GM21447 (cell line): ENCODE measurements at regions not wholly inside any gene's neighbourhood (a gene's known extent, or its start where the extent isn't known, plus 50 kb on each side); places are given as distances from the start of the nearest gene placed in this dataset.

Experiments used
- ATAC-seq: cut with Tn5 transposase; IDR thresholded peaks from one replicate; pipeline ENCODE4 v1.9.1; 2021; ENCODE audit not compliant: unreplicated experiment

- ATAC-seq, result no peak
Measured at GRCh38 chr6:140867336-140867735, 1265.4 kb upstream of the GJE1 start.

DNA sequence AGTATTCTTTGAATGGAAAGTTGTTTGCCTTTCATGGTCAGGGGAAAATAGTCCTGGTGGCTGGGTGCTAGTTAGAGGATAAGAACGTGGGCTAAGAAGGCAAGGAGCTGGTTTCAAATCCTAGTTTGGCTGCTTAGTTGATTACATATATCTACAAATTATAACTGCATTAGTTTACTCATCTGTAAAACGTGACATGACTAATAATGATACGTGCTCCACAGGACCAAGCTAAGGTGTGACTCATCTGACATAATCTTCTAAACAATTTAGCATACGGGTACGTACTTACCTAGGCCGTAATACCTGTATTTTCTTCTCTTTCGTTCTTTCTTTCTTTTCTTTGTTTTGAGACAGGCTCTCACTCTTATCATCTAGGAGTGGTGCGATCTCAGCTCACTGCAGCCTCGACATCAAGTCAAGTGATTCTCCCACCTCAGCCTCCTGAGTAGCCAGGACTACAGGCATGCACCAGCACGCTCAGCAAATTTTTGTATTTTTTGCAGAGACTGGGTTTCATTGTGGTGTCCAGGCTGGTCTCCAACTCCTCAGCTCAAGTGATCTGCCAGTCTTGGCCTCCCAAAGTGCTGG, 1274.2 kb upstream of the GJE1 start:
- ATAC-seq, result no peak

DNA sequence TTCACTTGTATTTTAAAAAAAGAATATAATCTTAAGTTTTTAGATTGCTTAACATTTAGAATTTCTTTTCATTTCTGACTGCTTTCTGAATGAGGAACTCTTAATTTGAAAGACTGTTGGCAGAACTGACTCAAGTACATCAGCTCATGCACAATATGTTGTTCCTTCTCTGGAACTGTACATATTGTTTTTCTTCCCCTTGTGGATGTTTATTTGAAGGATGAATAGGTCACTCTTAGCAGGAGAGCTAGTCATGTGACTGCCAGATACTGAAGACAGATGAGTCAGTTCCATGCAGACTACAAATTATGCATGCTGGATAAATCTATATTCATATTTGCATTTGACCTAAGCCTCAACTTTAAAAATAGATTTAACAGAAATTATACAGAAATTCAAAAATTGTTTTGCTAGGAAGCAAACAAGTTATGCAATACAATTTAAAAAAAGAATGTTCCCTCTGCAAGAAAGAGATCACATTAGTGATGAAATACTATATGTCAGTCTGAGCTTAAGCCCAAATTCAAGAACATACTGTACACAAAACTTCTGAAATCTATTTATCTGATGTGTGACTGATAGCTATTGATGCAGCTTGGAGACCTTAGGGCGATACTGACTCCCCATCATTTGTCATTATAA, 1274.9 kb upstream of the GJE1 start:
- ATAC-seq, result no peak

GRCh38 chr6:140855520-140855919, 1277.2 kb upstream of the GJE1 start:
- ATAC-seq, result no peak

GRCh38 chr6:140854318-140854717, 1278.4 kb upstream of the GJE1 start:
- no peak for ATAC-seq

- ATAC-seq, result no peak
Measured at GRCh38 chr6:140850438-140850837, 1282.3 kb upstream of the GJE1 start.

DNA sequence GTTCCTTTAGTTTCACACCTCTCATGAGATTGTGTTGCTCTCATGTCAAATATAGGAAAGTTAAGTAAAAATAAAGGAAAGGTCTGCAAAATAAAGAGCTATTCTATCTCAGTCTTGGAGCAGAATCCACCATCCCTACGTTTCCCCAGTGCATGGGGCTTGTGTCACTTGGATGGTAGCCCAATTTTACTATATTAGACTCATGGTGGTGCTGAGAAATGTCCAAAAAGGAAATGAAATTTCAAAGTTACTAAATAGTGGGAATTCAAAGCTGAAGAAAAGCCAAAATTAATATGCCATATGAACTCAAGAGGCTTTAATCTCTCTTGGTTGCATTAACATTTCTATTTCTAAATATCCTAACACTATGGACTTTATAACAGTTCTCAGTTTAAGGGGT, 1283.3 kb upstream of the GJE1 start:
- ATAC-seq, result no peak

GRCh38 chr6:140847262-140847645, 1285.5 kb upstream of the GJE1 start:
- ATAC-seq, result no peak

DNA sequence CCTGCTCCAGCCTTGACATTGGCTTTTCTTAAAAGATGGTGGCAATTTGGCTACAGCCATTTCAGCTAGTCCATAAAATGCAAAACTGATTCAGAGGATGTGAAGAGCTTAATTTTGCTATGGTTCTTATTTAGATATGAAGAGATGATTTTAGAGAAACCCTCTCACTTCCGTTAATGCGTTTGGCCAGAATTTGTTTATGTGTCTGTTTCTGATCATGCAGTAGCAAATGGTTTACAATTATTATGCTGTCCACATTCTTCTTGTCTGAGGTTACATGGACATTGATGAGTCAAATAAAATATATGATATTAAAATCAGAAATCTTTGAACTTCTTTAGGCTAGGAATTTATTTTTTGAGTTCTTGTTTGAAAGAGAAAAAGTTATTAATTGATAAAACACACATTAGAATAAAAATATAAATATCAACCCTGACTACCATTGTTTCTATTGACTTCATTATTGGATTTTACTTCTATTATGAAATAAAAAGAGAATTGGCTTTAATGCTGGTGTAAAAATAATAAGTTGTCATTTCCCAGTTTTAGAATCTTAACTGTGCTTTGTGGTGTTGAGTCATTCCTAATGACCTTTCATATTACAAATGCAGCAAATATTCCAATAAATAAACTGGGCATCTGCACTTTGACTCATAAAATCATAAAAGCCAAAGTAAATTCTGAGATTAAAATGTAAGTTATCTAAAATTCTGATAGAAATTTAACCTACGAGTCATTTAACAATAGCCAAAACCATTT, 1286.0 kb upstream of the GJE1 start:
- ATAC-seq, result no peak

- no peak for ATAC-seq
Measured at GRCh38 chr6:140845701-140846100, 1287.0 kb upstream of the GJE1 start.

DNA sequence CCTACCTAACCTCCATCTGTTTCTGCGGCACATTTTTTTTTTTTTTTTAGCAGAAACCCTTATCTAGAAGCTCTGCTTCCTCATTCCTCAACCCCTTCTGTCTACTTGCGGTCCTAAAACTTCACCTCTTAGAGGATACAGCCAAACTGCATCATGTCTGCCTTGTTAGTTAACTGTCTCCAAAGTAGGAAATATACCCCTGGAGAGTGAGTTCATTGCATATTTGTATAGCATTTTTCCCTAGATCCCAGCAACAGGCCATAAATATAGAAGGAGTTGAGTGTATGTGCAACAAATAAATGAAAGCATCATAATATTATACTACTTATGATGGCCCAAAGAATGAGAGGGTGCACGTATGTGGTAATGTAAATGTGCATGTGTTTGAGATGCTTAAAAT, 1288.6 kb upstream of the GJE1 start:
- no peak for ATAC-seq

DNA sequence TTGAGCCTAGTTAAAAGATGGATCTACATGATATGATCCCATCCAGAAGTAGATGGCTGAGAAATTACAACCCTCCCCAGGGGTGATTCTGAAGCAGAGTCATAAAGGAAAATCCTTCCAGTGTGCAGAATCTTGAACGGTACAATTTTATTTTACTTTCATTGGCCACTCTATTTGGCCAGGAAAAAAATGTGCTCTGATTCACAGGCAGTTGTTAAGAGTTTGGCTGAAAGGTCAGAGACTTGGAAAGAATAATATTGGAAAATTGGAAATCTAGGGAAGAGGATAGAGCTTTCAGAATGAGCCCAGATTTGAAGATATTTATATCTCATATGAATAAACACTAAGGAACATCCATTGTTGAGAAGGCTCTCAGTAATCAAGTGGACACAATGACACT, 1299.3 kb upstream of the GJE1 start:
- no peak for ATAC-seq

DNA sequence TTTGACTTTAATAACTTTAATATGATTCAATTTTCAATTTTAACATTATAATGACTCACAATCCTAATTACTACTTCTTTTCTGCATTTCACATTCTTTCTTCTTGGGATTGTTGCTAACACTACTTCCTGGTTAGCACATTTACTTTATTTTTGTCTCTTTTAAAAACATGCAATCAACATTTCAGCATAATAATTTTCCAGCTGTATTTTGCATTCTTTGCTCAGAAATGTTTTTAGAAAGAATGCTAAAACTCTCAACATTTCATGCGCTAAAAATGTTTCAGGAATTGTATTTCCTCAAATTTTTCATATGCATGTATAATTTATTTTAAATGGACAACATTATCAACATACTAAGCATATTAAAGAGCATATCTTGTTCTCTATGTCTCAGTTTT, 1302.1 kb upstream of the GJE1 start:
- ATAC-seq, result no peak

DNA sequence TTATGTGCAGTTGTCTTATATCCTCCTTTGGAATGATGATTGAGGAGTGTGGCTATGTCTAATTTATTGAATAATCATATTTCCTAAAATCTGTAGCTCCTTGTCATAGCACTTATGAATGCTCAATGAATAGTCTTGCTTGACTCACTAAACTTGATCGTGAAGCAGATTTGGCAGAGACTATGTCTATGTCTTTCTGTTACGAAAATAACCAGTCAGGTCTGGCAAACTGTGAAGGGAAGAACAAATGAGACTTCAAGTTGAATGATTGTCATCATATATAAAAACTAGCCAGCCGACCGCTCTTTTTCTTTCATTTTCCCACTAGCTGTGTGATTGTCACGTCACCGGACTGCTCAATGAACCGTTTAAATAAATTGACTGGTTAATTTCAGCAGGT, 1303.9 kb upstream of the GJE1 start:
- no peak for ATAC-seq

GRCh38 chr6:140827593-140827992, 1305.1 kb upstream of the GJE1 start:
- ATAC-seq, result no peak

DNA sequence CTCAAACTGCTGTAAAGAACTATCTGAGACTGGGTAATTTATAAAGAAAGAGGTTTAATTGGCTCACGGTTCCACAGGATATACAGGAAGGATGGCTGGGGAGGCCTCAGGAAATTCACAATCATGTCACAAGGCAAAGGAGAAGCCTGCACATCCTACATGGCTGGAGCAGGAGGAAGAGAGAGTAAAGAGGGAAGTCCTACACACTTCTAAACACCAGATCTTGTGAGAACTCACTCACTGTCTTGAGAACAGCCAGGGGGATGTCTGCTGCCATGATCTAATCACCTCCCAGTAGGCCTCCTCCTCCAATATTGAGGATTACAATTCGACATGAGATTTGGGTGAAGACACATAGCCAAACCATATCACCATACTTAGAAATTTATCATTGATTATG, 1307.0 kb upstream of the GJE1 start:
- ATAC-seq, result no peak

GRCh38 chr6:140824595-140824994, 1308.1 kb upstream of the GJE1 start:
- no peak for ATAC-seq

DNA sequence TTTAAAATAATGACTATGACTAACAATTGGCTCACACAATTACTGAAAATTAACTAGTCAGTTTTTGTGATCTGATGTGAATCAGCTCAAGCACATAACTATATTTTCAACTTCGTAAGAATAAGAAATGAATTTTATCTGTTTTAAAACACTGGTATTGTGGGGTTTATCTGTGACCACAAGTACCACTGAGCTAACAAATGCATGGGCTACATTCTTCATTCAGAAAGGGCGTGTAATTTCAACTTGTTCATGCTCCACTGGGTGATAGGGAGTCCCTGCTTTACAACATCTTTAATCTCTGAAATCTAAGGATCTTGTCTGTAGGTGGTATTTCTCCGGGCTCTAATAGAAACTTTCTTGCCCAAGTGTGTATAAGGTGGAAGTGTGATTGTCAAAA, 1311.5 kb upstream of the GJE1 start:
- ATAC-seq, result no peak

GRCh38 chr6:140817176-140817575, 1315.5 kb upstream of the GJE1 start:
- ATAC-seq, result no peak

- ATAC-seq, result no peak
Measured at GRCh38 chr6:140816681-140817080, 1316.0 kb upstream of the GJE1 start.

GRCh38 chr6:140812636-140813035, 1320.1 kb upstream of the GJE1 start:
- ATAC-seq, result no peak

DNA sequence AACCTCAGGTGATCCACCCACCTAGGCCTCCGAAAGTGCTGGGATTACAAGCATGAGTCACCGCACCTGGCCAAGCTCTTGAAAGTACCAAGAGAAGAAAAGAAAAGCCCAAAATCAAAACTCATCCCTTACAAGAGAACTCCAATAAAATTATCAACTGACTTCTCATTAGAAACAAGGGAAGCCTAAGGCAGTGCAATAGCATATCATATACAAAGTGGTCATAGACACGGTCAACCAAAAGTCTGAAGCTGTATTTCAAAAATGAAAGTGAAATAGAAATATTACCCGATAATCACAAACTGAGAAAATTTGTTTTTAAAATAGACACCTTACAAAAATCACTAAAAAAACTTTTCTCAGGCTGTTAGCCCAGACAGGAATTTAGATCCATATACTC, 1321.1 kb upstream of the GJE1 start:
- no peak for ATAC-seq
